SK-MEL-5 (cell line): ENCODE measurements at regions not wholly inside any gene's neighbourhood (a gene's known extent, or its start where the extent isn't known, plus 50 kb on each side); places are given as distances from the start of the nearest gene placed in this dataset.

Source experiments
- DNase-seq: peaks from one replicate; pipeline ENCODE4 v3.0.0-alpha.2; 2016; ENCODE audit warnings: low read depth, low spot score
- in situ Hi-C: cut with HindIII; loops from 2 replicates; pipeline ENCODE4 v1.10.0; 2016; ENCODE audit warnings: low sequenced_read_pairs, high pct_unique_total_duplicates, low pct_unique_long_range_greater_than_20kb

GRCh38 chr6:91490671-91491301 lies 903.9 kb upstream of the MAP3K7 start:
- in situ Hi-C loops, result no loop called here
- DNase-seq, result peak; percentile 19

DNA sequence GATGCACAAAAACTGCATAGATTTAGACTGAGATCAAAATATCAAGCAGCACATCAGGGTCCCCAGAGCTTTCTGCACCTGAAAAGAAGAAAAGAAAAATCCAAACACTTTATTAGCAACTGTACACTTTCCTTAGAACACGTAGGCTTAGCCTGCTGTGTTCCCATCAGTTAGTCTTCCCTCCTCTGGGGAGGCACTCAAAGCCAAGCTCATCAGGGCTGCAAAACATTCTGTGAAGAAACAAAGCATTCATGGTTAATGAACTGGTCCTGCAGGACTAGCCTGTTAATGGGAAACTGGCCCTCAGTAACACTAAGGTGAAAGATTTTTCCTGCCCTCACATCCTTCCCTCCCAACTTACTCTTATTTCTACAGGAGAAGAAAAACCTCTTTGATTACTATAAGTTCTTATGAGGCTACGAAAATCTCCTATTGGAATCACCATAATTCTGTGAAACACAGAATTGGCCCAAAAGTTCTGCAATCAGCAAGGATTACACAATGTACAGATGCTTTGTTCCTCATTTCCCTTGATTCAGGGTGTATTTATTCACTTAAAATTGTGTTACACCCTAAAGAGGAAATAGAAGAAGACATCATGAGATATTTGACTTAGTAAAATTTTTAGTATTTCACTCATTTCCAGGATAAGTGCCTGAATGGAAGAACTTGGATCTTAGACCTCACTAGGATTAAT lies 901.0 kb upstream of the MAP3K7 start:
- DNase-seq, result no peak
- in situ Hi-C loops, result no loop called here

GRCh38 chr6:91486200-91486599 lies 899.3 kb upstream of the MAP3K7 start:
- in situ Hi-C loops, result no loop called here
- DNase-seq, result no peak

GRCh38 chr6:91485047-91485446 lies 898.2 kb upstream of the MAP3K7 start:
- in situ Hi-C loops, result no loop called here
- no peak for DNase-seq

DNA sequence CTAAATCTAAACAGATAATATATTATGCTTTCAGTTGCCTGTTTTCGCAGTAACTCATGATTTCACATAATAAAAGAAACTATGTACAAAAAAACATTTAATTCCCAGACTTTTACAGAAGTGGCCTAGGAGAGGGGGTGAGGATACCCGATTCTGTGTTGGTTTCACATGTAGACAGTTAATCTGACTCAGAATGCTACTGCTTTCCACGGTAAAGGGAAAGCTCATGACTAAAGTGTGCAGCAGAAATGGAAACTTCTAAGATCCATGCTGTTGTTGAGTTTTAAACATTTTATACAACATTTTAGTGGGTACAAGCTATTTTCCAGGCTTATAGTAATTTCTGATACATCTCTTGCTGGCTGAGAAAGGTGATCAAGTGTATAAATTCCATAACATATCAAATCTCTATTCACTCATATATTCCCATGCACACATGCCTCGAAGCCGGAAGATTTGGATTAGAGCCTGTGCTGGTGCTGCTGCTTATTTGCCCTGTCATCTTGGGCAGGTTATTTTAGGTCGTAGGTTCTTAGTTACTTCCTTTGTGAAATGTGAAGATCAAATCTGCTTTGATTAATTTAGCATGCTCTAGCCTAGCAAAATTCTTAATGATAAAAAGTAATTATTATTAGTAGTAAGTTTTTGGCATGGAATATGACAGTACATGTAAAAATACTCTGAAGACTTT lies 896.7 kb upstream of the MAP3K7 start:
- no peak for DNase-seq
- in situ Hi-C loops, result no loop called here

DNA sequence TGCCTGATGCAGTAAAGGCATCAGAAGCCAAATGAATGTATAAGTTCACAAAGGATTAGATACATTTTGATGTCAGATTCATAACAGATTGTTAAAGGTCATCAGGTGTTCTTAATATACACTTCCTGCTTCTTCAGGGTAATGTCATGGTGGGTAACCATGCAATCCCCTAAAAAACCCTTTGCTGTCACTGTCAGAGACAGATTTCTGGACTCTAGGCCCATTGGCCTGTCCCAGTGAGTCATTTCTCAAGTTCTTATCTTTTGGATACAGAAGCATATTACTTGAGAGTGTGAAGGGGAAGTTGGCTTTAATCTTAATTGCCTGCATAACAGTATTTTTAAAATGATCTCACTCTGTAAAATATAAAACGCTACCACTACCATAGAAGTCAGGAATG lies 895.6 kb upstream of the MAP3K7 start:
- DNase-seq, result no peak
- in situ Hi-C loops, result no loop called here

- in situ Hi-C loops, result no loop called here
- DNase-seq, result no peak
Observed at GRCh38 chr6:91480402-91480801, 893.5 kb upstream of the MAP3K7 start.

DNA sequence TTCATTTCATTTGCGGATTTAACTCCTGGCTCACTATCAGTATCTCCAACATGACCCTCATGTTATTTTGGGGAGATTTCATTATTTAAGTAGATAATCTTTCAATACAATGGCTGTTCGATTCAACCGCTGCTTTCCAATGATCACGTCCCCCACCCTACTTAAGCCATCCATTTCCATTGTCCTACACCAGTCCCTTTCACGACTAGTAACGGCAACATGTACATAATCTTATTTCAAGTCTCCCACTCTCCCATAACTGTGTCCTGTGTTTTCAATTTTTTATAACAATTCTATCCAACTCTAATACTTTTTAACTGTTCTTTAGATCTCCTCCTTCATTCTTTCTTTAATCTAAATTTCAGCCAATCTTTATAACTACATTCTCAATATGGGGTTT lies 890.8 kb upstream of the MAP3K7 start:
- in situ Hi-C loops, result no loop called here
- DNase-seq, result no peak

DNA sequence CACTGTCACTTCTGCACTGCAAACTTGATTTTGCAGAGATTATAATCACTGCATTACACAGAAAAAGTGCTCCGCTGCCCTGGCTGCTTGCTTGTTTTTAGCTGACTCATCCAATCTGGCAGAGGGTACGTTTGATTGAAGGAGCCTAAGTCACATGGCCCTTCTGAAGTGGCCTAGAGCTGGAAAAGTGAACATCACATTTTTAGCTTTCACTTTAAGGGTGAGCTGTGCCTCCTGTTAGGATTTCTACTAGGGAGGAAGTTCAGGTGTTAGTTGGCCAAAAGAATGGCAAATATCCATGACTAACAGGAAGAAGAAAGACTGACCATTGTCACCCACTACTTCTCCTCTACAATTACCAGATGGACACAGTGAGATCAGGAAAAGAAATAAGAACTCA lies 889.1 kb upstream of the MAP3K7 start:
- in situ Hi-C loops, result no loop called here
- no peak for DNase-seq

- in situ Hi-C loops, result no loop called here
- DNase-seq, result no peak
Observed at GRCh38 chr6:91465393-91465792, 878.5 kb upstream of the MAP3K7 start.

DNA sequence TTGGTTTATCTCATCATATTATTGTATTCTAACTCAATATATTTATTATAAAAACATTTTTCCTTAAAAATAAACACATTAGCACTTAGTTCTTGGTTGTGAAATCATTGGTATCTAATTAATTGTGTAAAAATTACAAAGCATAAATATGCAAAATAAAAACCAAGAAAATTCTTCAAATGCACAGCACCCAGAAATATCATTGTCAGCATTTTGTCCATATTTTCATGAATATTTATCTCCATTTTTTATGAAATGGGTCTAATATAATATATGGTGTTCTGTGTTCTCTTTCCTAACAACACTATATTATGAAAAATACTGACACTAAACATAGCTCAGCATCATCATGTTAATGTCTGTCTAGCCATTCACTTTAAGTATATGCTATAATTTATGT lies 877.8 kb upstream of the MAP3K7 start:
- DNase-seq, result no peak
- in situ Hi-C loops, result no loop called here

GRCh38 chr6:91464201-91464600 lies 877.3 kb upstream of the MAP3K7 start:
- in situ Hi-C loops, result no loop called here
- no peak for DNase-seq

DNA sequence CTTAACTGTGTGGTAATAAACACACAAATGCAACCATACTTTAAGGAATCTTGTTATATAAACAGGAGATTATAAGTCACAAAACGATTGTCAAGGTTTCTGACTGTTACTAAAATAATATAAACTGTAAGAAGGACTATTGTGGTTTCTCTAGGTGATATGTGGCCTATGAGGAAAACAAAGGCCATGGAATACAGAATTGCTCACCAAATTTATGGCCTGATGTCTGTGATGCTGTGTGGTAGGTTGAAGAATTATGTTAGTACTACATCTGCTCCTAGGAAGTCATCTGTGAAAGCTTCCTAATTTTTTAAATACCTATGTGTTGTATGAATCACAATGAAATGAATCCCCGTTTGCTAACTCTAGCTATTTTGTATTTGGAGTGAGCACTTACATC lies 875.4 kb upstream of the MAP3K7 start:
- DNase-seq, result no peak
- in situ Hi-C loops, result no loop called here

- in situ Hi-C loops, result no loop called here
- DNase-seq, result no peak
Observed at GRCh38 chr6:91453224-91453878, 866.5 kb upstream of the MAP3K7 start.

DNA sequence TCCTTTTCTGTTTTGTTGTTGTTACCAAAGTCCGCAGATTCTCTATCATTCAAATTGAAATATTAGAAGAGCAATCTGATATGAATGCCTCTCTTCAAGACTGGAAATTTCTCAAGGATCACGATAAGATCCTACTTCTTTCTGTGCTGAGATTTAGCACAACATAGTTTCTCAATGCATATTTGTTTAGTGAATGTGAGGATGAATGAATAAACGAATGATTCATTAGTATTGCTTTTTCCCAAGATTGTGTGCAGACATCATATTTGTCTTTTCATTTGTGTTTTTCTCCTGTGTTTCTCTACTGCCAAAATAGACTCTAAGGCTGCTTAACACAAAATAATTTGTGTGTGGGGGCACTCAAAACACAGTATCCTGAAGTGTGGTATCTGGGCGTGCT lies 862.7 kb upstream of the MAP3K7 start:
- no peak for DNase-seq
- in situ Hi-C loops, result no loop called here

GRCh38 chr6:91447530-91448254 lies 860.8 kb upstream of the MAP3K7 start:
- in situ Hi-C loops, result no loop called here
- DNase-seq, result no peak

DNA sequence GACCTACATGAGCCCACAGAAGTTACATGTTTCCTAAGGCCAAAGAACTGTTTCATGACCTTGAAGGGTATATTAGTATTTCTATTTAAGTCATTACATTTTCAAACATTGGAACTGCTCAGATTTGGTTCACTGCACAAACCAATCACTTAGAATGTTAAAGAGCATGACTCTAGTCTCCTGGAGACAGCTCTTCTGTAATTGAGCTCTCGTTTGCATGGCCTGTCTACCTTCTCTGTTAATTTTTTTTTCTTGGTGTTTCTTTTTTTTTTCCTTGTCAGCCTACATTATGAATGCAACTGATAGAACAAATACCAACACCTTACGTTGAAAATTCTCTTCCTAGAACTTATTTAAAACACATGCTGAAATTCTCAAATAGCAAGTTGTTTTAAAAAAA lies 860.2 kb upstream of the MAP3K7 start:
- no peak for DNase-seq
- in situ Hi-C loops, result no loop called here

DNA sequence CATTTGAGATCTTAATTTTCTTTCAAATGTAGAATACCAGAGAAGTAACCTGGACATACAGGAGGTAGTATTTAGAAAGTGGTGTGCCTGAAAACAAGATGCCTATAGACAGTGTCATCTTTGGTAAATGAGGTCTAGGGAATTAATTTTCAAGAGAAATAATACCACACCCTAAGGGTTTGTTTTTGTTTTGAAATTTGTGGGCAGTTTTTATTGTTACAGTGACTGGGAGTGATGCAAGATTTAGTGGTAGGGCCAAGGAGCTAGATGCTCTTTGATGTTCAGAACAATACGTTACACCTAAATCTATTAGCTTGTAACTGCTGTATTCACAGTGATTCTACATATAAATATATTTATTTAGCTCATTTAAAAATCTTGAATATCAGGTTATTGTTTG lies 856.5 kb upstream of the MAP3K7 start:
- no peak for DNase-seq
- in situ Hi-C loops, result no loop called here
